T-helper 1 cell treated with Interleukin-12 subunit alpha and Interleukin-12 subunit beta and Interleukin-4 antibody, amounts not matched to agents 30 μg/mL and 1 μg/mL, for 36 hours (primary cell): ENCODE measurements at regions not wholly inside any gene's neighbourhood (a gene's known extent, or its start where the extent isn't known, plus 50 kb on each side); places are given as distances from the start of the nearest gene placed in this dataset.

Experiments
- H3K27ac Mint-ChIP-seq: one replicate; pipeline ENCODE4 v1.8.0; 2021; ENCODE audit warnings: mild to moderate bottlenecking, mixed read lengths
- H3K27me3 Mint-ChIP-seq: one replicate; pipeline ENCODE4 v1.8.0; 2021; ENCODE audit warnings: low read depth, mixed read lengths
- H3K36me3 Mint-ChIP-seq: one replicate; pipeline ENCODE4 v1.8.0; 2021; ENCODE audit warnings: low read depth, mixed read lengths
- H3K4me1 Mint-ChIP-seq: one replicate; pipeline ENCODE4 v1.8.0; 2021; ENCODE audit warnings: low read depth, mixed read lengths
- H3K4me3 Mint-ChIP-seq: one replicate; pipeline ENCODE4 v1.8.0; 2021; ENCODE audit warnings: mild to moderate bottlenecking, moderate library complexity, mixed read lengths
- H3K9me3 Mint-ChIP-seq: one replicate; pipeline ENCODE4 v1.8.0; 2021; ENCODE audit warnings: mixed read lengths

GRCh38 chr10:88045096-88045495, 181.7 kb downstream of the PTEN start:
- Mint-ChIP-seq H3K27ac (no peak overlapping the region), H3K4me1 (peaks cover 1% of the 10 kb centered on the region), H3K36me3 (peaks cover 2% of the 10 kb centered on the region), H3K4me3 (no peak overlapping the region), H3K9me3 (peaks cover 12% of the 10 kb centered on the region), H3K27me3 (peaks cover 12% of the 10 kb centered on the region)

DNA sequence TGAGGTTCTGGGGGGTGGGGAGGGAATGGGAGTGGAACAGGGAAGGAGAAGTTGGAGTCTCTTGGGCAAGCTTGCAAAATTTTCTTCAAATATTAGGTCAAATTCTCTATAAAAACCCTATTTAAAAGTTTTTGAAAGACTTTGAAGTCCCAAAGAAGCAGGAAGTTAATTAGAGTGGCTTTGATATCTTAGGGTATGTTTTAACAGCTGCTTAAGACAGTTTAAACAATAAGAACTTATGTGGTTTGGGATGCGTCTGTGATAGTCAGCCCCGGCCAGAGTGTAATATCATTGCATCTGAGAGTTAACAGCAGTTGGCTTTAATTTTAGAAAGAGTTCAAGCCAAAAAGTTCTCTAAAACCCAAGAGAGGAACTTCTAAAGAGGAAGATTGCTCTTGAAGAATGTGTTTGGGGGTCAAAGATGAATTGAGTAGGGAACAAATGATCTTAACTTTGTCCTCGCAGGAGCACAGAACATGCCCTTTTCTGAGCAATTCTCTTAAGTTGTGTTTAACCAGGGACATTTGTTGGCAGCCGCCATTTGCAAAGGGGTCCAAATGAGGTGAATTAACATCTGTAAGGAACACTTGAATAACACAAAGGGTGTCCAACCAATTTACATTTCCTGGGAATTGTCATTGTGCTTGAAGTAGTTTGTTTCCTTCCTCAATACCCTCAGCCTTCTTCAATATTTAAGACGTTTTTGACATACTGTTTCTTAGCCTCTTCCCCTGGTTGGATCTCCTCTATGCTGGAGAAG, 182.4 kb downstream of the PTEN start:
- H3K36me3 Mint-ChIP-seq = peaks cover 3% of the 10 kb centered on the region
- no peak overlapping the region for H3K27ac Mint-ChIP-seq
- H3K4me1 Mint-ChIP-seq = peaks cover 1% of the 10 kb centered on the region
- H3K4me3 Mint-ChIP-seq = no peak overlapping the region
- peaks cover 12% of the 10 kb centered on the region for H3K9me3 Mint-ChIP-seq
- H3K27me3 Mint-ChIP-seq = peaks cover 15% of the 10 kb centered on the region

GRCh38 chr10:88047579-88047978, 184.2 kb downstream of the PTEN start:
- no peak overlapping the region for H3K27ac Mint-ChIP-seq
- peaks cover 1% of the 10 kb centered on the region for H3K4me1 Mint-ChIP-seq
- H3K27me3 Mint-ChIP-seq = peaks cover 17% of the 10 kb centered on the region
- peaks cover 12% of the 10 kb centered on the region for H3K9me3 Mint-ChIP-seq
- H3K36me3 Mint-ChIP-seq = peaks cover 4% of the 10 kb centered on the region
- no peak overlapping the region for H3K4me3 Mint-ChIP-seq

GRCh38 chr10:88048312-88048711, 184.9 kb downstream of the PTEN start:
- peaks cover 2% of the 10 kb centered on the region for H3K36me3 Mint-ChIP-seq
- H3K4me1 Mint-ChIP-seq = peaks cover 1% of the 10 kb centered on the region
- H3K4me3 Mint-ChIP-seq = no peak overlapping the region
- H3K9me3 Mint-ChIP-seq = peaks cover 12% of the 10 kb centered on the region
- no peak overlapping the region for H3K27ac Mint-ChIP-seq
- H3K27me3 Mint-ChIP-seq = peaks cover 12% of the 10 kb centered on the region

DNA sequence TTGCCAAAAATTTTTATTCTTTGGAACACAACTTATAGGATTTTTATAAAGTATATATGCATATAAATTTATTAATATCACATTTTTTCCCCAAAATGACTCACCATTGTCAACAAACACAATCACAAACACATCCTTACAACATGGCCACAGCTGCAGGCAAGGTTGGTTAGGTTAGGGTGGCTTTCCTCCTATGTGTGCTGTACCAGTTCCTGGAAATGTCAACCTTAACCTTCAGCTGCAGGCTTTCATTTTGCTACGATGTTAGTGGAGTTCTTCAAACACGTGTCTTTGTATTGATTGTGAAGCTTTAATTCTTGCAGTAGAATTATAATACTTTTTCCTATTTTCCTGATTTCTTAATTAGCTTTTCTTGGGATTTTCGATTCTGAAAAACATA, 185.8 kb downstream of the PTEN start:
- H3K36me3 Mint-ChIP-seq = peaks cover 2% of the 10 kb centered on the region
- H3K27ac Mint-ChIP-seq = no peak overlapping the region
- H3K4me3 Mint-ChIP-seq = no peak overlapping the region
- H3K27me3 Mint-ChIP-seq = peaks cover 15% of the 10 kb centered on the region
- peaks cover 1% of the 10 kb centered on the region for H3K4me1 Mint-ChIP-seq
- H3K9me3 Mint-ChIP-seq = peaks cover 12% of the 10 kb centered on the region

DNA sequence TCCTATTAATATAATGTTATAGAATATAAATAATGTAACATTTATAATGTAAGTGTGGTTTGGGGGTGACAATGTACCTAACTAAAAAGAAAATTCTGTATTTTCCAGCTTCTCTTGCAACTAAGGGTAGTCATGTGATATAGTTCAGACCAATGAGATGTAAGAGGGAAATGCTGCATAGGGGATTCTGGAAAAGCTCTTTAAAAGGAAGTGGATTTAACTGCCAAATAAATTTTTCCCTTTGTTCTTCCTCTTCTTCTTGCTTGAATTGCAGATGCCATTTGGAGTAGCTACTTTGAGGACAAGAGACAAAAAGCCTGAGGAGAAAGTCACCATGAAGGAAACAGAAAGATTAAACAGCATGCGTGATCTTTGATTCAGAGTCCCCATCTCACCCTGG, 194.3 kb downstream of the PTEN start:
- Mint-ChIP-seq H3K27ac (no peak overlapping the region), H3K9me3 (peaks cover 9% of the 10 kb centered on the region), H3K4me1 (peaks cover 6% of the 10 kb centered on the region), H3K27me3 (peaks cover 6% of the 10 kb centered on the region), H3K36me3 (peaks cover 4% of the 10 kb centered on the region), H3K4me3 (no peak overlapping the region)

DNA sequence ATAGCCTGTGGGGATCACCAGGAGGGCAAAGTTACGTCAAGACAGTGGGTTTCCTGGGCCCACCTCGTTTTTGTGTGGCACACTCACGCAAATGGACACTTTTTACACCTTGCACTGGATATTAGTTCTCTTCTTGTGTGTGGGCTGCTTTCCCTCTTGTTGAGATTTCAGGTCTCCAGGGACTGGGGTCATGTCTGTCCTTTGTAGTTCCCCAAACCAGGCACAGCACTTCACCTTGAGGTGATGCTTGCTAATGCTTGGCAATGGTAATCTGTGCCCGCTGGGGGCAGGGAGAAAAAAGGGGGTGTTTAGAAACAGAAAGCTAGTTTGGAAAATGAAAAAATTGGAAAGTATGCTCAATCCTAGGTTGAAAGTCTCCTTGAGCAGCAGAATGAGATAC, 195.3 kb downstream of the PTEN start:
- peaks cover 9% of the 10 kb centered on the region for H3K4me1 Mint-ChIP-seq
- peaks cover 4% of the 10 kb centered on the region for H3K27me3 Mint-ChIP-seq
- H3K4me3 Mint-ChIP-seq = no peak overlapping the region
- H3K9me3 Mint-ChIP-seq = peaks cover 9% of the 10 kb centered on the region
- peaks cover 4% of the 10 kb centered on the region for H3K36me3 Mint-ChIP-seq
- no peak overlapping the region for H3K27ac Mint-ChIP-seq

DNA sequence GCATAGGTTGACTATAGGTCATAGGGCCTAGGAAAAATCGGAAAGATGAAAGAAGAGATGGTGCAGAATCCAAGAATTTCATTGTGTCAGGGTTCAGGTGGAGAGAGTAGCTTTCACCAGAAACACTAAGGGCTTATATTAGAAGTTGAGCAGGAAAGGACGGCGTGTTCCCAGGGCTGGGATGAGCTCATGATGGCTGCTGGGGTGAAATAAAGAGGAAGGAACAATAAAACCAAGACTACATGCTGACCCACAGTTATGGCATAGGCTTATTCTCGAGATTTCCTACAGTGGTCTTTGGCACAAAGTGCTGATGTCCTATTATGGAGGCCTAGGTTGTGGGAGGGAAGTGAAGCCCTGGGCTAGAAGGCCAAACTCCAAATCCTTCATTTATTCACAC, 195.8 kb downstream of the PTEN start:
- H3K4me1 Mint-ChIP-seq = peaks cover 12% of the 10 kb centered on the region
- H3K4me3 Mint-ChIP-seq = no peak overlapping the region
- H3K36me3 Mint-ChIP-seq = peaks cover 4% of the 10 kb centered on the region
- no peak overlapping the region for H3K27ac Mint-ChIP-seq
- no peaks in the 10 kb centered on the region for H3K27me3 Mint-ChIP-seq
- peaks cover 9% of the 10 kb centered on the region for H3K9me3 Mint-ChIP-seq

- Mint-ChIP-seq H3K27ac (no peak overlapping the region), H3K4me3 (no peak overlapping the region), H3K36me3 (peaks cover 4% of the 10 kb centered on the region), H3K27me3 (no peaks in the 10 kb centered on the region), H3K9me3 (peaks cover 9% of the 10 kb centered on the region), H3K4me1 (peaks cover 26% of the 10 kb centered on the region)
Observed at GRCh38 chr10:88060762-88061161, 197.3 kb downstream of the PTEN start.

- Mint-ChIP-seq H3K27me3 (peaks cover 2% of the 10 kb centered on the region), H3K9me3 (peaks cover 11% of the 10 kb centered on the region), H3K4me1 (peaks cover 39% of the 10 kb centered on the region), H3K36me3 (peaks cover 7% of the 10 kb centered on the region), H3K4me3 (no peak overlapping the region), H3K27ac (no peak overlapping the region)
Observed at GRCh38 chr10:88062385-88062784, 199.0 kb downstream of the PTEN start.

DNA sequence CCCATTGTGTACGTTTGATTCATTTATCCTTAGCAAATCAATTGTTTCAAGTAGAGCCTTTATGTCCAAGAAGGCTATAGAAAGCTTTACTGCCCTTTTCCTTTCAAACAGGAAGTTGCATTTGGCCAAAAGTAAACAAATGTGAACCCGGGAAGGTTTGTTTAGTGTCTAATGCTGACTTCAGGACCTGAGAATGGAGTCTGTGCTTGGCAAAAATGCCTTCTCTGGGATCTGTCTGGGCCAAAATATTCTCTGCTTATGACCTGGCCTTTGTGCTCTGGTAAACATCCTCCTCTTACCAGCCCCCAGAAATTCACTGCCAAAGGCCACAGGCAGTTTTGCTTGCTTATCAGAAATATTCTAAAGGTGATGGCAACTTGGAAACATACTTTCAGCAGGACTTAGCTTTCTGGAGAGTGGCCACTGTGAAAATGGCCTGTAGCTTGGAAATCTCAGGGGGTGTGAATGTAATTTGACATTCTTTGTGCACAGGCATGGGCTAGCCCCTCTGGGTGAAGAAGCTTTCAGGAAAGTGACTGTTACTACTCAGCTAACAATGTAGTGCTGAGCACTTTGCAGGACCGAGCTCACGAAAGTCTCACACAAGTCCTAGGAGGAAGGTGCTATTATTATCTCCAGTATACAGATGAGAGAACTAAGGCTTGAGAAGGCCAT, 199.5 kb downstream of the PTEN start:
- peaks cover 15% of the 10 kb centered on the region for H3K9me3 Mint-ChIP-seq
- no peak overlapping the region for H3K4me3 Mint-ChIP-seq
- H3K27ac Mint-ChIP-seq = no peak overlapping the region
- H3K36me3 Mint-ChIP-seq = peaks cover 10% of the 10 kb centered on the region
- peaks cover 4% of the 10 kb centered on the region for H3K27me3 Mint-ChIP-seq
- peaks cover 44% of the 10 kb centered on the region for H3K4me1 Mint-ChIP-seq

- peaks cover 4% of the 10 kb centered on the region for H3K27me3 Mint-ChIP-seq
- peaks cover 44% of the 10 kb centered on the region for H3K4me1 Mint-ChIP-seq
- peaks cover 10% of the 10 kb centered on the region for H3K36me3 Mint-ChIP-seq
- no peak overlapping the region for H3K27ac Mint-ChIP-seq
- peaks cover 15% of the 10 kb centered on the region for H3K9me3 Mint-ChIP-seq
- no peak overlapping the region for H3K4me3 Mint-ChIP-seq
Observed at GRCh38 chr10:88063861-88064557, 200.6 kb downstream of the PTEN start.

- Mint-ChIP-seq H3K9me3 (peaks cover 15% of the 10 kb centered on the region), H3K27me3 (peaks cover 4% of the 10 kb centered on the region), H3K4me1 (peaks cover 44% of the 10 kb centered on the region), H3K27ac (peak overlapping the region; percentile 53), H3K36me3 (peaks cover 10% of the 10 kb centered on the region), H3K4me3 (no peak overlapping the region)
Observed at GRCh38 chr10:88064608-88065382, 201.4 kb downstream of the PTEN start.

GRCh38 chr10:88065383-88066049, 202.1 kb downstream of the PTEN start:
- Mint-ChIP-seq H3K9me3 (peaks cover 12% of the 10 kb centered on the region), H3K27me3 (peaks cover 6% of the 10 kb centered on the region), H3K4me3 (no peak overlapping the region), H3K36me3 (peaks cover 9% of the 10 kb centered on the region), H3K27ac (peak overlapping the region; percentile 53), H3K4me1 (peaks cover 42% of the 10 kb centered on the region)
